Lung (tissue), 11 donors: ENCODE measurements at regions not wholly inside any gene's neighbourhood (a gene's known extent, or its start where the extent isn't known, plus 50 kb on each side); places are given as distances from the start of the nearest gene placed in this dataset.

Experiments used
- ATAC-seq: fragments of 200-7000 bp; cut with Tn5 transposase; one replicate; pipeline ENCODE4 v1.9.1; 2020; ENCODE audit warnings: moderate number of reproducible peaks; ENCODE audit not compliant: insufficient read depth, low FRiP score
- DNase-seq, 3 donors: peaks; one replicate each; pipeline ENCODE4 v3.0.0-alpha.2; 2013 to 2017
- H3K27ac ChIP-seq, 2 donors: one replicate each; pipeline ENCODE4 v1.5.1; 2013; ENCODE audit warnings: mild to moderate bottlenecking in 2 of 2, moderate library complexity in 2 of 2, control low read depth in 1 of 2, inconsistent platforms in 1 of 2, low read depth in 1 of 2, low read length in 1 of 2
- H3K27me3 ChIP-seq, 3 donors: one replicate each; pipeline ENCODE4 v1.5.1; 2013; ENCODE audit warnings: low read length in 2 of 3; ENCODE audit not compliant: control insufficient read depth in 3 of 3, insufficient read depth in 3 of 3
- H3K36me3 ChIP-seq, 4 donors: one replicate each; pipeline ENCODE4 v1.5.1; 2013; ENCODE audit warnings: low read length in 4 of 4, mild to moderate bottlenecking in 1 of 4, moderate library complexity in 1 of 4; ENCODE audit not compliant: control insufficient read depth in 4 of 4, insufficient read depth in 4 of 4
- H3K4me1 ChIP-seq, 5 donors: one replicate each; pipeline ENCODE4 v1.5.1; 2013; ENCODE audit warnings: low read length in 5 of 5, mild to moderate bottlenecking in 2 of 5, moderate library complexity in 1 of 5; ENCODE audit not compliant: control insufficient read depth in 5 of 5, insufficient read depth in 5 of 5
- H3K4me3 ChIP-seq: one replicate; pipeline ENCODE4 v1.5.1; 2013; ENCODE audit warnings: mild to moderate bottlenecking, control low read depth, moderate library complexity
- H3K9ac ChIP-seq, 2 donors: one replicate each; pipeline ENCODE4 v1.5.1; 2013; ENCODE audit warnings: low read length in 2 of 2, control low read depth in 1 of 2; ENCODE audit not compliant: insufficient read depth in 1 of 2
- H3K9me3 ChIP-seq, 4 donors: one replicate each; pipeline ENCODE4 v1.5.1; 2013; ENCODE audit warnings: low read length in 3 of 4, mild to moderate bottlenecking in 1 of 4, moderate library complexity in 1 of 4; ENCODE audit not compliant: control insufficient read depth in 4 of 4, insufficient read depth in 3 of 4
- CTCF ChIP-seq: IDR thresholded peaks from 2 replicates; pipeline ENCODE4 v1.5.1; 2012; ENCODE audit warnings: mild to moderate bottlenecking; ENCODE audit errors: control extremely low read depth, extremely low read depth
- WGBS, 2 donors: extraction: QIAGEN DNeasy Blood & Tissue Kit; methylation state at CpG; one replicate each; pipeline ENCODE4 v1.1.7; 2013; 5-methylcytosine and 5-hydroxymethylcytosine counted together
- donor health status: control.
- donor health status: control.
- donor health status: Bipolar disorder and iron deficiency.
- donor health status: healthy.
- donor health status: DM: yes; HTN: yes; CAD: no.

- DNase-seq = peak in 2 of 3 donors; percentile 29 to 31
- Histone ChIP-seq H3K9me3 (no peaks in the 10 kb centered on the region), H3K27ac (no peak overlapping the region), H3K4me1 (no peaks in the 10 kb centered on the region), H3K36me3 (no peaks in the 10 kb centered on the region), H3K4me3 (no peak overlapping the region), H3K9ac (no peak overlapping the region), H3K27me3 (no peaks in the 10 kb centered on the region)
- ATAC-seq = no peak
- TF ChIP-seq CTCF = no peak
- WGBS, 2 donors = 59 to 77% methylated on average over 5 of the region's 5 CpGs
Measured at GRCh38 chr4:19791422-19792123, 460.1 kb upstream of the SLIT2 start.

GRCh38 chr4:19786616-19787015 is 465.1 kb upstream of the SLIT2 start:
- Histone ChIP-seq H3K36me3 (no peaks in the 10 kb centered on the region), H3K27me3 (no peaks in the 10 kb centered on the region), H3K27ac (no peak overlapping the region), H3K9ac (no peak overlapping the region), H3K9me3 (peaks cover 0 to 7% (median 3%) of the 10 kb centered on the region in 4 donors), H3K4me3 (no peak overlapping the region), H3K4me1 (no peaks in the 10 kb centered on the region)
- TF ChIP-seq CTCF = no peak
- 22 to 42% methylated on average over 1 of the region's 1 CpG for WGBS, 2 donors
- ATAC-seq (no peak), DNase-seq (no peak)

GRCh38 chr4:19783667-19784223 is 468.0 kb upstream of the SLIT2 start:
- Histone ChIP-seq H3K4me1 (no peaks in the 10 kb centered on the region), H3K9ac (no peak overlapping the region), H3K27ac (no peak overlapping the region), H3K4me3 (no peak overlapping the region), H3K36me3 (no peaks in the 10 kb centered on the region), H3K27me3 (no peaks in the 10 kb centered on the region), H3K9me3 (peaks cover 0 to 9% (median 4%) of the 10 kb centered on the region in 4 donors)
- no peak for ATAC-seq
- no peak for DNase-seq
- no peak for TF ChIP-seq CTCF
- 72 to 78% methylated on average over 4 of the region's 4 CpGs for WGBS, 2 donors
